Muscle layer of duodenum (tissue), 2 donors: ENCODE measurements at regions not wholly inside any gene's neighbourhood (a gene's known extent, or its start where the extent isn't known, plus 50 kb on each side); places are given as distances from the start of the nearest gene placed in this dataset.

ENCODE experiments used
- H3K27ac ChIP-seq: one replicate; pipeline ENCODE4 v1.7.0; 2013; ENCODE audit warnings: mild to moderate bottlenecking, low read length
- H3K27me3 ChIP-seq: one replicate; pipeline ENCODE4 v1.7.0; 2013; ENCODE audit warnings: low read depth, mild to moderate bottlenecking, control low read depth, low read length
- H3K36me3 ChIP-seq, 2 donors: one replicate each; pipeline ENCODE4 v1.7.0; 2013; ENCODE audit warnings: low read length in 2 of 2, control low read depth in 1 of 2, mild to moderate bottlenecking in 1 of 2; ENCODE audit not compliant: insufficient read depth in 2 of 2, control insufficient read depth in 1 of 2
- H3K4me1 ChIP-seq, 2 donors: one replicate each; pipeline ENCODE4 v1.7.0; 2013; ENCODE audit warnings: low read length in 2 of 2, mild to moderate bottlenecking in 2 of 2, control low read depth in 1 of 2, moderate library complexity in 1 of 2; ENCODE audit not compliant: insufficient read depth in 2 of 2, control insufficient read depth in 1 of 2
- H3K4me3 ChIP-seq, 2 donors: one replicate each; pipeline ENCODE4 v1.7.0; 2013; ENCODE audit warnings: low read length in 2 of 2, low read depth in 1 of 2, mild to moderate bottlenecking in 1 of 2
- H3K9me3 ChIP-seq, 2 donors: one replicate each; pipeline ENCODE4 v1.7.0; 2013; ENCODE audit warnings: low read length in 2 of 2, control low read depth in 1 of 2, mild to moderate bottlenecking in 1 of 2; ENCODE audit not compliant: control insufficient read depth in 1 of 2
- donor health status: healthy.

DNA sequence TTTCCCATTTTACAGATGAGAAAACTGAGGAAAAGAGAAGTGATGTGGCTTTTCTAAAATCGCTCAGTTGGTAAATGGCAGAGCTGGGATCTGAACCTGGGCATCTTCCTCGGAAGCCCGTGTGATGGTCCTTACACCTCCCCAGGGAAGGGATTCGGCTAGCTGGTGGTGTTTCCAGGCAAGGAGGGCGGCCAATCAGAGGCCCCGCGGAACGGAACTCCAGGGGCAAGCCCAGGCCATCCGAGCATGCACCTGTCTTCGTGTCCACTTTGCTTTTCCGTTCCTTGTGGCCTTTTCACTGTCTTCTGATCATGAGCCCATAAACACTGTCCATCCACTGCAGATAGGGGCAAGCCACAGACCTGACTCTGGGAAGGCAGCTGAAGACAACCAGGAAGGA is 114.8 kb upstream of the TMEM132D start:
- Histone ChIP-seq H3K27ac (no peak overlapping the region), H3K36me3 (no peaks in the 10 kb centered on the region), H3K27me3 (peaks cover 3% of the 10 kb centered on the region), H3K9me3 (no peaks in the 10 kb centered on the region), H3K4me1 (no peaks in the 10 kb centered on the region), H3K4me3 (no peak overlapping the region)

DNA sequence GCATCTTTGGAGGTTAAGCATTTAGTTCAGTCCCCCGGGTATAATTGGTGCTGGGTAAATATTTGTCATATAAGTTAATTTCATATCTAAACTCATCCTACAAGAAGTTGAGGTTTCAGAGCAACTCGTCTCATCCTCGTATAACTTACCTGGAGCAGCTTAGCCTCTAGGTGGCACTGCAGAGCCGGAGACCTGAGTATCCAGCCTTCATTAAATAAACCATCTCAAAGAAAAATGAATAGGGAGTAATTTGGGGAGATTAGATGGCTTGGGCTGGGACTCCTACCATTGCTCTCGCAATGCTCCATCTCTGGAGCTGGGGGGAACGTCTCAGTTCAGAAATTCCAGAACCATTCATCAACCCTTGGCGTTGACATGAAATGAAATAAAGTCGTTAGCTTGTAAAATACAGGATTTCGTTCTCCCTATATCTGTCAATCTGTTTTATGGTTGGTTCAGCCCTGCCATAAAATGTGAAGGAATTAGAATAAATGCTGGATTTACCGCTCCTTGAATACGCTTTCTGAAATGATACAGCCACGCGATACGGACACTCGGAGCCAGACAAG is 122.9 kb upstream of the TMEM132D start:
- no peak overlapping the region for H3K27ac ChIP-seq
- no peak overlapping the region for H3K4me3 ChIP-seq
- H3K4me1 ChIP-seq, result no peaks in the 10 kb centered on the region
- no peaks in the 10 kb centered on the region for H3K27me3 ChIP-seq
- H3K36me3 ChIP-seq, result no peaks in the 10 kb centered on the region
- no peaks in the 10 kb centered on the region for H3K9me3 ChIP-seq

DNA sequence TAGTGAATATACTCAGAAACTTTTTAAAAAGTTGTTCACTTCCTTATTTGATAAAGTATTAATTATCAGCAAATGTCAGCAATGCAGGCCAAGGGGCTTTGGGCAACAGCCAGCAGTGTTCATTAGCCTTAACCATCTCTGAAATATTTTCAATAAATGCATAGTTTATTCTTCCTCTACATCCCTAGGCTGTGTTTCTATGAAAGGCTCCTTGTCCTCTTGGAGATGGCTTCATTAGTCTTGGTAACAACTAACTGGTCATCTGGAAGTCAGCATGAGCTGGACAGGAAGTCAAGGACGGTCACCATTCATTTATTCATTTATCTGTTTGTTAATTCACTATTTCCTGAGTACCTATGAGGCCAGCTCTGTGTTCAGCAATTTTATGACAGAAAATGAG is 124.0 kb upstream of the TMEM132D start:
- H3K4me3 ChIP-seq, result no peak overlapping the region
- no peaks in the 10 kb centered on the region for H3K36me3 ChIP-seq
- H3K27ac ChIP-seq, result no peak overlapping the region
- H3K9me3 ChIP-seq, result no peaks in the 10 kb centered on the region
- no peaks in the 10 kb centered on the region for H3K27me3 ChIP-seq
- no peaks in the 10 kb centered on the region for H3K4me1 ChIP-seq

DNA sequence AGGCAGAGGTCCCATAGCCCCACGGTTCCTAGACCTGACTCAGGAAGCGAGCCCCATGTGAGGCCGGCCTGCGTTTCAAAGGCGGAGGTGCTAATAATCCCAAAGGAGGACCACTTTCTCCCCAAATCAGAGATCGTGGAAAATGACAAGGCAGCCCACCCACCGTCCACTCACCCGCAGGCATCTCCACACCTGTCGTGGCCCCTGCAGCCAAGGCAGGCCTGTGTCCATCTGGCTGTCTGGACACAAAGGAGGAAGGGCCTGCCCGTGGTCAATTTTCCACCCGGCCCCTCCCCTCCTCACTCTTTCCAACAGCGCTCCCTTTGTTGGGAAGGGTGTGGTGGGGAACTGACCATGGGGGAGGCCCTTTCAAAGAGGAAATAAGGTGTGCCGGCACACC is 125.3 kb upstream of the TMEM132D start:
- no peaks in the 10 kb centered on the region for H3K36me3 ChIP-seq
- H3K4me3 ChIP-seq, result no peak overlapping the region
- no peak overlapping the region for H3K27ac ChIP-seq
- no peaks in the 10 kb centered on the region for H3K27me3 ChIP-seq
- no peaks in the 10 kb centered on the region for H3K4me1 ChIP-seq
- no peaks in the 10 kb centered on the region for H3K9me3 ChIP-seq

DNA sequence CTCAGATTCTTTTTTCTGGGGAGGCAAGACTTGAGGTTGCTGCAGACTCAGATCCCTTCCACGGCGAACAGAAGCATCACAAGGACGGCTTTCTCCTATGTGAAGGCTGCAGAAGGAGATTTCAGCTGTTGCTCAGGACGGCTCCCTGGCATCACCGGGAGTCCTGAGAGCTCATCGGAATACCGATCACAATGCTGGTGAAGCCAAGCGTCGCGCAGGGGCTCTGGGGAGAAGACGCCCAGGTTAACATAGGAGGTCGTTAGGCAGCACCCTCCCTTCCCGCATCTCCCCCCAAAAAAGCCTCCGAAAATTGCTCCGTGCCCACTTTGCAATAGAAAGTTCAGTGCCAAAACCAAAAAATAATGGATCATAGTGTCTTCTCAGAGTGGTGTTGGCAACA is 127.2 kb upstream of the TMEM132D start:
- H3K27me3 ChIP-seq, result no peaks in the 10 kb centered on the region

DNA sequence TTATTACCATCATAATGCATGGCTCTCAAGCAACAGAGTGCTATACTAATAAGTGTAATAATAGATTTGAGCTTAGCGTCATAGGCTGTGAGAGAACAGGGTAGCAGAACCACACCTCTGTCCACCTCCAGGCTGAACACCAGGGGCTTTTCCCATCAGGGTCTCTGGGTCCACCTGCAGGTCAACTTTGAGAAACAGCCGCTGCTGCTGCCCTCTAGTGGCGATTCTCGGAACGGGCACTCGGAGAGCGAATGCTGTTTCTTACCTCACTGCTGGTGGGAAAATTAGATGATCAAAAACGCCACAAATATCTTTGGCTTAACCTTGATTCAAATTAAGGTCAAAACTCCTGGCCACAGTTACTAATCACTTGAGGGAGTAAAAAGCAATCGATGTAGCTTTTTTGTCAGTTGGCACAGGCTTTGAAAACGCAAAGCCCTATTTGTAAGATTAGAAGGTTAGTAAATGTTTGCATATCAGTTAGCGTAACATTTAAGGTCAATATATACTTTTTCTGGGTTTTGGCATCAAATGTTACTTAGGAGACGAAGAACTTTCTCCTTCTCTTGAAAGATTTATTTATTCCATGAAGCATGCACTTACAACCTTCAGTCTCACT is 127.9 kb upstream of the TMEM132D start:
- no peak overlapping the region for H3K27ac ChIP-seq
- no peaks in the 10 kb centered on the region for H3K27me3 ChIP-seq
- no peaks in the 10 kb centered on the region for H3K36me3 ChIP-seq
- no peaks in the 10 kb centered on the region for H3K4me1 ChIP-seq
- H3K4me3 ChIP-seq, result no peak overlapping the region
- H3K9me3 ChIP-seq, result no peaks in the 10 kb centered on the region

More for the DNA sequence above, 127.2 kb upstream of the TMEM132D start:
- Histone ChIP-seq H3K4me1 (no peaks in the 10 kb centered on the region), H3K36me3 (no peaks in the 10 kb centered on the region), H3K9me3 (no peaks in the 10 kb centered on the region), H3K27ac (no peak overlapping the region), H3K4me3 (no peak overlapping the region)

DNA sequence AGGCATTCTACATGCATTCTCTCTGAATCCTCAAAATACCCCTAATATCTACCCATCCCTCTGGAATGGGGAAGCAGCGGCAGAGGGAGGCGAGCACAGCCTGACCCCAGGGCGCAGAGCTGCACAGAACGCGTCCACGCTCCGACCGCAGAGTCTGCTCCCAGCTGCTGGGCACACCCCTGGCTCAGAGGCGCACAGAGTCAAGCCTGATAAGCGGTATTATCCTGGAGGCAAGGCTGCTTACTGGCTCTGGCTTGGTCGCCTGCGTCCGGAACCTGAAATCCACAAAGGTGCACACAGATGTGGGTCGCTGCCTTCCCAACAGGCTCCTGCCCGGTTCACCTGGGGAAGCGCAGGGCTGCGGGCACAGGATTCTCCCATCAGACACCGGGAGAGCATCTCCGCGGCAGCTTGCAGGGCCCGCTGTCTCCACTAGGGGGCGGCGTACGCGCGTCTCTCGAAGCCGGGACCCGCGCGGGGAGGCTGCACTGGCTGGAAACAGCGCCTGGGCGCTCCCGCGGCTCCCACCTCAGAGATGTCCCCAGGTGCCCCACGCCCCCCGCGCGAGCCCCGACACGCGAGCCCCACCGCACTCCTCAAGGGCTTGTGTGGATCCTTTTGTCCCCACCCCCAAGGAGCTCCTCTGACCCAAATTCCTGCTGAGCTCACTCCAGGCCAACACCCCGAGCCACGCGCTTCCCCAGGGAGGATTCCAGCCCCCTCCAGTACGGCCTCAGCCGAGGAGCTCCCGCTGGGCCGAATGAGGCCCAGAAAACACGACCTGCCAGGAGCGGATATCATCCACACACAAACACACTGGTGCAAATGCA is 120.1 kb upstream of the FZD10 start:
- Histone ChIP-seq H3K4me3 (no peak overlapping the region), H3K4me1 (no peaks in the 10 kb centered on the region), H3K9me3 (no peaks in the 10 kb centered on the region)

DNA sequence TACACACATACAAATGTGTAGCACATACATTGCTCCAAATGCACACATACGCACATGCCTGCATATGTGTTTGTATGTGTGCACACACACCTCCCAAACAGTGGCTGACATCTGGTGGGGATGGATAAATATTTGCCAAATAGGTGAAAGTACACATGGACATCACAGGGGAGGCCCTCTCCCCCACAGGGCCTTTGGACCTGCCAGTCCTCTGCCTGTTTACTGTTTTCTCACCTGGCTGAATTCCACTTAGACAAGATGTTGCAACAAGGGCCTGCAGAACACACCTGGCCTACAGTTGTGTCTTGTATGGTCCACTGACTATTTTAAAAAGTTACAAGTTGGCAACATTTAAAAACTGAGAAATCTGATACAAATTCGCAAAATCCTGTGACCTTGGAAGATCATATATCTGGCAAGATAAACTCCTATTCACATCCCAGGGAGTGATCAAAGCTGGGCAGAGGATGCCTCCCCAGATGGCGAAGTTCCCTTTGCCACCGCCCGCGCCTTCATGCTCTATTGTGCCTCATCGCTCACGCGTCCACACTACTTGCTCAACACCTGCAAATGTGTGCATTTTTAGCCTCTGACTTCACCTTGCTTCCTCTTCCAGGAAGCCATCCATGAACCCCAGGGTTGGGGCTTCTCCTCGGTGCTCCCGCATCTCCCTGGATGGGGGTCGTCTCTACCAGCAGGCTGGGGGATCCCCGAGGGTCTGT is 118.4 kb upstream of the FZD10 start:
- H3K27ac ChIP-seq, result no peak overlapping the region
- H3K4me3 ChIP-seq, result no peak overlapping the region
- H3K27me3 ChIP-seq, result peaks cover 13% of the 10 kb centered on the region
- H3K36me3 ChIP-seq, result no peaks in the 10 kb centered on the region
- H3K4me1 ChIP-seq, result no peaks in the 10 kb centered on the region
- H3K9me3 ChIP-seq, result no peaks in the 10 kb centered on the region

More for the DNA sequence above, 120.1 kb upstream of the FZD10 start:
- H3K27me3 ChIP-seq, result peaks cover 13% of the 10 kb centered on the region
- H3K27ac ChIP-seq, result no peak overlapping the region
- no peaks in the 10 kb centered on the region for H3K36me3 ChIP-seq

DNA sequence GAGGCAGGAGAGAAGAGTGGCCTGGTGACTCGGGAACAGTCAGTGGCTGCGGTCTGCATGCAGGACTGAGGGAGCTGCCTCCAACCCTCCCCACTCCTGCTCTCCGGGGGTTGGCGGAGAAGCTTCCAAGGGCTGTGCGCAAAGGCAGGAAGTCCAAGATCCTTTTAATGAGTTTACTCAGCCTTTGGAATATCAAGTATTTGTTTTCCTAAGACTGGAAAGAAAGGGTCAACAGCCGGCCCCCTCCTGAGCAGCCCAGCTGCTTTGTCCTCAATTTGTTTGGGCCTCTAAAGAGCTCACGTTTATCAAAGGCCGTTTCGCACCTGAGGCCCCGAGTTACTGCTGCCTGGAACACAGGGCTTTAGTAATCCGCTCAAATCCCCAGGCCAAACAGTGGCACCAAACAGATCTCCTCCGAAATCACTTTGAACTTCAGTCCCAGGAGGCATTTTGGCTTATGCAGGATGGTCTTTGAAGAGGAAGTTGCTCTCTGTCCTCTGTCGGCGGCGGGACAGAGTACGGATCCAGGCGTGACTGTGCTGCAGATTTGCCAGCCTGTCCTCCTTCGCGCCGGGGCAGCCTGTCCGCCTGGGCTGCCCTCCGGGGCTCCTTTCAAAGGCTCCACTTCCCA is 117.2 kb upstream of the FZD10 start:
- Histone ChIP-seq H3K36me3 (no peaks in the 10 kb centered on the region), H3K4me3 (no peak overlapping the region), H3K4me1 (no peaks in the 10 kb centered on the region), H3K27ac (no peak overlapping the region), H3K27me3 (peaks cover 13% of the 10 kb centered on the region), H3K9me3 (no peaks in the 10 kb centered on the region)

DNA sequence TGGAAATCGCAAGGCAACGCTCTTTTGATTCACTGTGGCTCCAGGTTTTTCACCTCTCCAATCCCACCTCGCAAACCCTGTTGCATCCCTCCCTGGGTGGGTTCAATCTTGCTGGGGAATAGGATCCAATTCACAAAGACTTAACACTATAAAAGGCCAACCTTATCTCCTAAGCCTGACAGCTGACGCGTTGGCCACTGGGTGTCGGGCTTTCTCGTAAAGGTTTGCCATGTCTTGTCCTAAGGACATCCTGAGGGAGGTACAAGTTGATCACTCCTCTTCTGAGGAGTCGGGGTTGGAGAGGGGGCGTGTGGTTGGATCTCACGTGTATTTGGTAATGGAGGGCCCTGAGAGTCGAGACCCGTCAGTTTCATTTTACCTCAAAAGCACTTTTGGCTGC is 112.6 kb upstream of the FZD10 start:
- Histone ChIP-seq H3K4me3 (no peak overlapping the region), H3K4me1 (no peaks in the 10 kb centered on the region), H3K36me3 (no peaks in the 10 kb centered on the region), H3K27me3 (peaks cover under 1% of the 10 kb centered on the region), H3K9me3 (no peaks in the 10 kb centered on the region), H3K27ac (no peak overlapping the region)

DNA sequence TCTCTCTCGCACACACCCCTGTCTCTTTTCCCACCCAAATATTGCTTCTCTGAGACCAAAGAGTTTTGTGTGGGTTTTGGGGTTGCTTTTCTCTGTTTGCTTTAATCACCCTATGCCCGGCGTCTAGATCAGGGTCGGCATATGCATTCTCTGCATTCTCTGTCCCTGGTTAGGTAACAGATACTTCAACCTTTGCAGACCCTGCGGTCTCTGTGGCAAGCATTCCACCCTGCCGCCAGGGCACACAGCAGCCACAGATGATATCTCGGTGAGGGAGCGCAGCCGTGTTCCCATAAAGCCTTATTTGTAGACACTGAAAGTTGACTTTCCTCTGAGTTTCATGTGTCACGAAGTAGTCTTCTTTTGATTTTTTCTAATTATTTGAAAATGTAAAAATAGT is 110.4 kb upstream of the FZD10 start:
- Histone ChIP-seq H3K9me3 (no peaks in the 10 kb centered on the region), H3K27ac (no peak overlapping the region), H3K4me1 (no peaks in the 10 kb centered on the region), H3K4me3 (no peak overlapping the region), H3K36me3 (no peaks in the 10 kb centered on the region), H3K27me3 (no peaks in the 10 kb centered on the region)
